GM12892 (cell line): ENCODE measurements at regions not wholly inside any gene's neighbourhood (a gene's known extent, or its start where the extent isn't known, plus 50 kb on each side); places are given as distances from the start of the nearest gene placed in this dataset.

Experiments
- POLR2A ChIP-seq: IDR thresholded peaks from 2 replicates; pipeline ENCODE4 v1.6.1; 2011; ENCODE audit warnings: low read depth, low read length, control low read depth
- TAF1 ChIP-seq: IDR thresholded peaks from 2 replicates; pipeline ENCODE4 v1.6.1; 2011; ENCODE audit warnings: low read depth, mild to moderate bottlenecking, control low read depth, low read length, borderline replicate concordance

GRCh38 chr9:28834156-28834555 is 1260.9 kb upstream of the C9orf72 start:
- TF ChIP-seq POLR2A (no peak), TAF1 (no peak)
